ENCODE measurements at regions not wholly inside any gene's neighbourhood (a gene's known extent, or its start where the extent isn't known, plus 50 kb on each side); places are given as distances from the start of the nearest gene placed in this dataset.

DNA sequence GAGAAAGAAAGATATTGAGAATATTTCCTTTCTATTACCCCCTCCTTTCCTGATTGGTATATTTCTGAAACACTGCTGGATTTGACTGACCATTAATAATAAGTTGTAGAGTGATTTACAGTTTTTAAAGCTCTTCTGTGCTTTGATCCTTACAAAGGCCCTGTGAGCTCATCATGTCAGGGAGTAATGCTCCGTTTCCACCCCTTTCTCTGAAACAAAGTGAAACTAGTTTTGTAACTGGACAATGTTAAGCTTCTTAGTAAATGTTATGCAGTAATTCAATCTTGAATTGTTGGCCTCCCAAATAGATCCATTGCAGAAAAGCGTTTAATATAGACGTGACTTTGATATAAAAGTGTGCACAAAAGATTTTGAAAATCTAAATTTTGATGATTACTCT, 190.1 kb upstream of the GNPDA2 start:
- Histone ChIP-seq H3K4me1 (ENCODE audit: insufficient read depth, low read length) (no peaks in the 10 kb centered on the region), H3K27me3 (ENCODE audit: low read length) (no peaks in the 10 kb centered on the region), H3K4me2 (ENCODE audit: low read length) (peak overlapping the region; percentile 75), H3K9ac (ENCODE audit: low read length) (no peak overlapping the region), H3F3A (ENCODE audit: low read length, unreplicated experiment) (no peaks in the 10 kb centered on the region), H3K36me3 (ENCODE audit: low read depth, low read length) (no peaks in the 10 kb centered on the region), H3K9me2 (replicated peaks; ENCODE audit: low read length) (no peaks in the 10 kb centered on the region), H3K4me3 (ENCODE audit: low read length) (peak overlapping the region; percentile 56), H2AFZ (ENCODE audit: low read length) (peak overlapping the region; percentile 77), H3K27ac (ENCODE audit: low read length) (no peak overlapping the region), H3K79me2 (ENCODE audit: low read length) (no peaks in the 10 kb centered on the region), H4K20me1 (ENCODE audit: low read length) (no peaks in the 10 kb centered on the region), H3K9me3 (ENCODE audit: low read length) (no peaks in the 10 kb centered on the region)
- intact Hi-C loops (cut with micrococcal nuclease) = no loop called here
- DNase-seq (peak; percentile 13), ATAC-seq (peak; percentile 61)
- ChIA-PET POLR2A (ENCODE audit: unreplicated experiment) (no interaction called here), CTCF (no interaction called here)
- BruUV-seq (replicated peaks) = no TSS peak
- TF ChIP-seq, protein P1, sequence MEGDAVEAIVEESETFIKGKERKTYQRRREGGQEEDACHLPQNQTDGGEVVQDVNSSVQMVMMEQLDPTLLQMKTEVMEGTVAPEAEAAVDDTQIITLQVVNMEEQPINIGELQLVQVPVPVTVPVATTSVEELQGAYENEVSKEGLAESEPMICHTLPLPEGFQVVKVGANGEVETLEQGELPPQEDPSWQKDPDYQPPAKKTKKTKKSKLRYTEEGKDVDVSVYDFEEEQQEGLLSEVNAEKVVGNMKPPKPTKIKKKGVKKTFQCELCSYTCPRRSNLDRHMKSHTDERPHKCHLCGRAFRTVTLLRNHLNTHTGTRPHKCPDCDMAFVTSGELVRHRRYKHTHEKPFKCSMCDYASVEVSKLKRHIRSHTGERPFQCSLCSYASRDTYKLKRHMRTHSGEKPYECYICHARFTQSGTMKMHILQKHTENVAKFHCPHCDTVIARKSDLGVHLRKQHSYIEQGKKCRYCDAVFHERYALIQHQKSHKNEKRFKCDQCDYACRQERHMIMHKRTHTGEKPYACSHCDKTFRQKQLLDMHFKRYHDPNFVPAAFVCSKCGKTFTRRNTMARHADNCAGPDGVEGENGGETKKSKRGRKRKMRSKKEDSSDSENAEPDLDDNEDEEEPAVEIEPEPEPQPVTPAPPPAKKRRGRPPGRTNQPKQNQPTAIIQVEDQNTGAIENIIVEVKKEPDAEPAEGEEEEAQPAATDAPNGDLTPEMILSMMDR (conservative IDR thresholded peaks at IDR 0.05; ENCODE audit: low read depth, low read length) = no peak
- TF ChIP-seq EZH2phosphoT487 (IDR thresholded peaks at IDR 0.05; ENCODE audit: borderline replicate concordance, low read length) = no peak
- no peak for TF ChIP-seq EZH2 (IDR thresholded peaks at IDR 0.05; ENCODE audit: low read length, unreplicated experiment)

- CTCF ChIA-PET = no interaction called here
- Histone ChIP-seq H3K36me3 (ENCODE audit: low read depth, low read length) (no peaks in the 10 kb centered on the region), H3K4me2 (ENCODE audit: low read length) (no peak overlapping the region), H3K4me3 (ENCODE audit: low read length) (no peak overlapping the region), H3F3A (ENCODE audit: low read length, unreplicated experiment) (no peaks in the 10 kb centered on the region), H3K9me2 (replicated peaks; ENCODE audit: low read length) (no peaks in the 10 kb centered on the region), H3K79me2 (ENCODE audit: low read length) (no peaks in the 10 kb centered on the region), H3K27me3 (ENCODE audit: low read length) (no peaks in the 10 kb centered on the region), H4K20me1 (ENCODE audit: low read length) (no peaks in the 10 kb centered on the region), H3K9me3 (ENCODE audit: low read length) (no peaks in the 10 kb centered on the region), H3K4me1 (ENCODE audit: insufficient read depth, low read length) (no peaks in the 10 kb centered on the region), H2AFZ (ENCODE audit: low read length) (no peak overlapping the region), H3K27ac (ENCODE audit: low read length) (no peak overlapping the region), H3K9ac (ENCODE audit: low read length) (no peak overlapping the region)
- intact Hi-C loops (cut with micrococcal nuclease) = no loop called here
- ATAC-seq = no peak
- TF ChIP-seq EZH2 (IDR thresholded peaks at IDR 0.05; ENCODE audit: low read length, unreplicated experiment) (no peak), EZH2phosphoT487 (IDR thresholded peaks at IDR 0.05; ENCODE audit: borderline replicate concordance, low read length) (no peak)
- TF ChIP-seq, protein P1 (conservative IDR thresholded peaks at IDR 0.05; ENCODE audit: low read depth, low read length) = no peak
- DNase-seq = no peak
- POLR2A ChIA-PET (ENCODE audit: unreplicated experiment) = no interaction called here
- no TSS peak for BruUV-seq (replicated peaks)
Measured at GRCh38 chr4:44914748-44915147, 188.4 kb upstream of the GNPDA2 start.

GRCh38 chr4:44914223-44914622, 187.9 kb upstream of the GNPDA2 start:
- intact Hi-C loops (cut with micrococcal nuclease) = no loop called here
- H4K20me1 ChIP-seq (ENCODE audit: low read length) = no peaks in the 10 kb centered on the region

More at GRCh38 chr4:44914223-44914622, 187.9 kb upstream of the GNPDA2 start:
- H3K4me2 ChIP-seq (ENCODE audit: low read length) = no peak overlapping the region
- no peak overlapping the region for H2AFZ ChIP-seq (ENCODE audit: low read length)
- DNase-seq = no peak
- TF ChIP-seq, protein P1 (conservative IDR thresholded peaks at IDR 0.05; ENCODE audit: low read depth, low read length) = no peak
- TF ChIP-seq EZH2 (IDR thresholded peaks at IDR 0.05; ENCODE audit: low read length, unreplicated experiment) (no peak), EZH2phosphoT487 (IDR thresholded peaks at IDR 0.05; ENCODE audit: borderline replicate concordance, low read length) (no peak)
- no peaks in the 10 kb centered on the region for H3K27me3 ChIP-seq (ENCODE audit: low read length)
- H3K4me1 ChIP-seq (ENCODE audit: insufficient read depth, low read length) = no peaks in the 10 kb centered on the region
- no peaks in the 10 kb centered on the region for H3K36me3 ChIP-seq (ENCODE audit: low read depth, low read length)
- POLR2A ChIA-PET (ENCODE audit: unreplicated experiment) = no interaction called here
- no peak overlapping the region for H3K4me3 ChIP-seq (ENCODE audit: low read length)
- CTCF ChIA-PET = no interaction called here
- BruUV-seq (replicated peaks) = no TSS peak
- H3K79me2 ChIP-seq (ENCODE audit: low read length) = no peaks in the 10 kb centered on the region
- ATAC-seq = no peak
- no peak overlapping the region for H3K27ac ChIP-seq (ENCODE audit: low read length)
- H3K9me2 ChIP-seq (replicated peaks; ENCODE audit: low read length) = no peaks in the 10 kb centered on the region
- no peak overlapping the region for H3K9ac ChIP-seq (ENCODE audit: low read length)
- no peaks in the 10 kb centered on the region for H3F3A ChIP-seq (ENCODE audit: low read length, unreplicated experiment)
- no peaks in the 10 kb centered on the region for H3K9me3 ChIP-seq (ENCODE audit: low read length)
